ENCODE measurements at regions not wholly inside any gene's neighbourhood (a gene's known extent, or its start where the extent isn't known, plus 50 kb on each side); places are given as distances from the start of the nearest gene placed in this dataset.

GRCh38 chr2:192593561-192593960 lies 398.8 kb upstream of the TMEFF2 start:
- H3K36me3 ChIP-seq: no peaks in the 10 kb centered on the region
- H3K4me2 ChIP-seq: no peak overlapping the region
- no peaks in the 10 kb centered on the region for H3K9me3 ChIP-seq (replicated peaks in 1 of 11)
- no peaks in the 10 kb centered on the region for H4K20me1 ChIP-seq
- H3K4me1 ChIP-seq: no peaks in the 10 kb centered on the region
- no peak overlapping the region for H3K4me3 ChIP-seq
- H3K27me3 ChIP-seq: no peaks in the 10 kb centered on the region
- no peak for TF ChIP-seq Cebpa-rat (IDR thresholded peaks at IDR 0.05)
- H3K9ac ChIP-seq: no peak overlapping the region
- no peak overlapping the region for H3K27ac ChIP-seq

DNA sequence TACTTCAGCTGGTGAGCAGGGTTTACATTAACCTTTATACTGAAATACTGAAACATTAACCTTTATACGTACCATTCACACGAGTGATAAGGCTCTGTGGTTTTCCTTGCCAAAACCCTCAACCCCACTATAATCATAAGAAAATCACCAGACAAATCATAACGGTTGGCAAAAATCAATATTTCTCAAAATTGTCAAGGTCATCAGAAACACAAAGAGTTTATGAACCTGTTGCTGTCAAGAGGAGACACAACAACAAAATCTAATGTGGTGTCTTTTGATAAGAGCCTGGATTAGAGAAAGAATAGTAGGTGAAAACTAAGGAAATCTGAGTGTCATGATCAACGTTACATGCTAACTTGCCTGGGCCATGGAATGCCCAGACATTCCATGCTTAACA lies 396.9 kb upstream of the TMEFF2 start:
- Histone ChIP-seq H3K36me3 (no peaks in the 10 kb centered on the region), H4K20me1 (no peaks in the 10 kb centered on the region), H3K4me1 (no peaks in the 10 kb centered on the region), H3K4me3 (no peak overlapping the region), H3K4me2 (no peak overlapping the region), H3K9ac (no peak overlapping the region), H3K27ac (no peak overlapping the region), H3K27me3 (no peaks in the 10 kb centered on the region), H3K9me3 (replicated peaks in 1 of 11) (no peaks in the 10 kb centered on the region)
- TF ChIP-seq Cebpa-rat (IDR thresholded peaks at IDR 0.05): no peak

DNA sequence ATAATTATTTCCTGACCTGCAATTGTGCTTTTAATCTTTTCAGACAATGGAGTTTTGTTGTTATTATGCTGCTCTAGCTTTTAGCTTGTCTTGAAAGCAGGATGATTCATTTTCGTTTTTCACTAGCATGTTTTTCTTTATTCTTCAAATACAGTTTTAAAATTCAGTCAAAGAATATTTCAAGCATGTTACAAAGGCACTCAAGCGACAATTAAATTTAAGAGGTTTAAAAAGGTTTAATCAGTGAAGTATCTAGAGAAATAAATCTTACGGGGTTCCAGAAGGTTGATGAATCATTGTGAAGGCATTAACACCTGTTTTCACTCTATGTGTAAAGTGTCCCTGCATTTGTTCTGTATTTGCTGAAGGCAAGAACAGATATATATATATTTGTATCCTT lies 390.7 kb upstream of the TMEFF2 start:
- no peak overlapping the region for H3K27ac ChIP-seq

DNA sequence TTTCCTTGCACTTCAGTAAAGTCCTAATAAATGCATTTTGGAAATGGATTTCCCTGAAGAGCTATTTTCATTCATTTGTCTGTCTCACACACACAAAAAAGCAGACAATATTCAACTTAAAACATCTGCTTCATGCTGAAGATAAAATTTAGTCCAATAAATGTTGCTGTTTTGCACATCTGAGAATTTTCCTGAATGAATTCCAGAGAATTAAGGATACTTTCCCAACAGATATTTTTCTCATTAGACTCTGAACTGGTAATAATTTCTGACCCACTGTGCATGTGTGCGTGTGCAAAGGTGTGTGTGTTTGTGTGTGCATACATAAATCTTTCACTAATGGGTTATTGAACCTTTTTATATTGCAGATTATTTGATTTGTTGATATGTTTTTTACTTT lies 390.2 kb upstream of the TMEFF2 start:
- Histone ChIP-seq H3K4me1 (no peaks in the 10 kb centered on the region), H3K27ac (no peak overlapping the region), H4K20me1 (no peaks in the 10 kb centered on the region), H3K9me3 (replicated peaks in 1 of 11) (no peaks in the 10 kb centered on the region), H3K9ac (no peak overlapping the region), H3K27me3 (no peaks in the 10 kb centered on the region), H3K4me2 (no peak overlapping the region), H3K36me3 (no peaks in the 10 kb centered on the region), H3K4me3 (no peak overlapping the region)
- TF ChIP-seq Cebpa-rat (IDR thresholded peaks at IDR 0.05): no peak

More for the DNA sequence above, 390.7 kb upstream of the TMEFF2 start:
- Histone ChIP-seq H3K9me3 (replicated peaks in 1 of 11) (no peaks in the 10 kb centered on the region), H3K4me3 (no peak overlapping the region), H3K27me3 (no peaks in the 10 kb centered on the region), H3K36me3 (no peaks in the 10 kb centered on the region), H3K4me2 (no peak overlapping the region), H4K20me1 (no peaks in the 10 kb centered on the region), H3K4me1 (no peaks in the 10 kb centered on the region), H3K9ac (no peak overlapping the region)
- TF ChIP-seq Cebpa-rat (IDR thresholded peaks at IDR 0.05): no peak

- no peak for TF ChIP-seq Cebpa-rat (IDR thresholded peaks at IDR 0.05)
These were observed 385.4 kb upstream of the TMEFF2 start for GRCh38 chr2:192579965-192580700.

DNA sequence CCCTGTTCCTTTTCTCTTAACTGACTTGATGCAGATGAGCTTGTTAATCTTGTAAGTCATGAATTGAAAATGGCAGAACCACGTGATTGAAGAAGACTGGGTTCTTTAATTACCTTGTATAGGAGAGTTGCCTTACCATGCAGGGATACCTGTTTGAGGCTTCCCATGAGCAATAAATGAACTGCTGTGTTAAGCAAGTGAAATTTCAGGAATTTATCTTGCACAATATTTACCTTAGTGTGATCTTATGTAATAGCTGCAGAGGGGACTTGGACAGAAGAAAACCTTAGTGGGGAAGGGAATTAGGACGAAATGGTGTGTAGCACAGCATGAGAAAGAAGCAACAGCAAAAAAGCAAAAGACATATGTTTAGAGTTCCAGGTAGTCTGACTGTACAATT lies 384.0 kb upstream of the TMEFF2 start:
- H3K9me3 ChIP-seq (replicated peaks in 1 of 11): no peaks in the 10 kb centered on the region
- no peak overlapping the region for H3K27ac ChIP-seq
- H4K20me1 ChIP-seq: no peaks in the 10 kb centered on the region
- no peak for TF ChIP-seq Cebpa-rat (IDR thresholded peaks at IDR 0.05)
- H3K4me1 ChIP-seq: no peaks in the 10 kb centered on the region
- no peak overlapping the region for H3K4me3 ChIP-seq
- no peak overlapping the region for H3K4me2 ChIP-seq
- H3K36me3 ChIP-seq: no peaks in the 10 kb centered on the region
- H3K9ac ChIP-seq: no peak overlapping the region
- no peaks in the 10 kb centered on the region for H3K27me3 ChIP-seq

More at GRCh38 chr2:192579965-192580700, 385.4 kb upstream of the TMEFF2 start:
- Histone ChIP-seq H3K36me3 (no peaks in the 10 kb centered on the region), H3K27ac (no peak overlapping the region), H3K9me3 (replicated peaks in 1 of 11) (no peaks in the 10 kb centered on the region), H3K9ac (no peak overlapping the region), H3K27me3 (no peaks in the 10 kb centered on the region), H4K20me1 (no peaks in the 10 kb centered on the region), H3K4me1 (no peaks in the 10 kb centered on the region), H3K4me3 (no peak overlapping the region), H3K4me2 (no peak overlapping the region)

- H3K9ac ChIP-seq: no peak overlapping the region
- no peak overlapping the region for H3K4me3 ChIP-seq
These were observed 383.0 kb upstream of the TMEFF2 start for GRCh38 chr2:192577706-192578105.

DNA sequence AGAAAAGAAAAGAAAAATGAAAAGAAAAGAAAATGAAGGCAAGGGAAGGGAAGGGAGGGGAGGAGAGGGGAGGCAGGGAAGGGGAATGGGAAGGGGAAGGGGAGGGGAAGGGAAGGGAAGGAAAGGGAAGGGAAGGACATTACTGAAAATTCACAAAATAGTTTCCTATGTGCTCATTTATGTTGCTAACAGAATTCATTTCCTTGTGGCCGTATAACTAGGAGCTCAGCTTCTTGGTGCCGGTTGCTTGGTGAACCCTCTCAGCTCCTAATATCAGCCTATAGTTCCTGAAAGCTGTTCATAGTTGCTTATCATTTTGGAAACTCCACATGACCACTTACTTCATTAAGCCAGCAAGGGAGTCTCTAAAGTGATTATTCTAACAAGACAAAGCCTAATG lies 379.8 kb upstream of the TMEFF2 start:
- Histone ChIP-seq H3K9me3 (replicated peaks in 1 of 11) (no peaks in the 10 kb centered on the region), H3K9ac (no peak overlapping the region), H3K27me3 (no peaks in the 10 kb centered on the region), H3K27ac (no peak overlapping the region), H4K20me1 (no peaks in the 10 kb centered on the region), H3K4me2 (no peak overlapping the region), H3K36me3 (no peaks in the 10 kb centered on the region), H3K4me1 (no peaks in the 10 kb centered on the region), H3K4me3 (no peak overlapping the region)
- TF ChIP-seq Cebpa-rat (IDR thresholded peaks at IDR 0.05): no peak

More at GRCh38 chr2:192577706-192578105, 383.0 kb upstream of the TMEFF2 start:
- Histone ChIP-seq H3K4me1 (no peaks in the 10 kb centered on the region), H3K9me3 (replicated peaks in 1 of 11) (no peaks in the 10 kb centered on the region), H3K4me2 (no peak overlapping the region), H3K27me3 (no peaks in the 10 kb centered on the region), H4K20me1 (no peaks in the 10 kb centered on the region), H3K27ac (no peak overlapping the region), H3K36me3 (no peaks in the 10 kb centered on the region)
- TF ChIP-seq Cebpa-rat (IDR thresholded peaks at IDR 0.05): no peak

DNA sequence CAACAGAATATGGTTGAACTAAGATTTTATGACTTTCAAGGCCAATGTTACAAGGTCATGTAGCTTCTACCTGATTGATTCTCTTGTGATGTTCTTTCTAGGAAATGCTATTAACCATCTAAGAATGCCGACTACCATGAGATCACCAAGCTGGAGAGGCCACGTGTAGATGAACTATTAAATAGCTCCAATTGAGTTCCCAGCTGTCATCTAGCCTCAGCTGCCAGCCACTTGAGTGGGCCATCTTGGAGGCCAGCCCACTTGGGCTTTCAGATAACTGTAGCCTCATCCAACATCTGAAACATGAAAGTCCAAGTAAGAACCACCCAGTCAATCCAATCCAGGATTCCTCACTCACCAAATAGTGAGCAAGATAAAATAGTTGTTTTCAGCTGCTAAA lies 376.9 kb upstream of the TMEFF2 start:
- Histone ChIP-seq H3K9me3 (replicated peaks in 1 of 11) (no peaks in the 10 kb centered on the region), H3K27ac (no peak overlapping the region), H4K20me1 (no peaks in the 10 kb centered on the region), H3K4me2 (no peak overlapping the region), H3K9ac (no peak overlapping the region), H3K27me3 (no peaks in the 10 kb centered on the region), H3K4me3 (no peak overlapping the region), H3K36me3 (no peaks in the 10 kb centered on the region), H3K4me1 (no peaks in the 10 kb centered on the region)
- no peak for TF ChIP-seq Cebpa-rat (IDR thresholded peaks at IDR 0.05)

DNA sequence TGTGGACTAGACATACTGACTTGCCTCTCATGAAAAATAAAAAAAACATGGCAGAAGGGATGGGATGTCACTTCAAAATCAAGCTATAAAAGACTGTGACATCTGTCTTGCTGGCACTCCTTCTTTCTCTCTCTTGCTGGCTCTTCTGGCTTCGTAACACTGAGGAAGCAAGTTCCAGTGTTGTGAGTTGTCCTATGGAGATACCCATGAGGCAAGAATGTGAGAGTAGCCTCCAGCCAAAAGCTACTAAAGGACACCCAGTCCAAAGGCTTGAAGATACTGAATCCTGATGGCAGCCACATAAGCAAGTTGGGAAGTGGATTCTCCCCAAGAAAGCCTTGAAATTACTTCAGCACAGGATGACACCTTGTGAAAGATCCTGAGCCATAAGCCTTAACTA lies 376.1 kb upstream of the TMEFF2 start:
- H3K27me3 ChIP-seq: no peaks in the 10 kb centered on the region
- H3K4me2 ChIP-seq: no peak overlapping the region
- H3K36me3 ChIP-seq: no peaks in the 10 kb centered on the region
- no peaks in the 10 kb centered on the region for H3K9me3 ChIP-seq (replicated peaks in 1 of 11)
- H3K27ac ChIP-seq: no peak overlapping the region
- H4K20me1 ChIP-seq: no peaks in the 10 kb centered on the region
- no peak overlapping the region for H3K4me3 ChIP-seq
- H3K9ac ChIP-seq: no peak overlapping the region
- no peak for TF ChIP-seq Cebpa-rat (IDR thresholded peaks at IDR 0.05)
- H3K4me1 ChIP-seq: no peaks in the 10 kb centered on the region
